SK-N-SH (cell line): ENCODE measurements at regions not wholly inside any gene's neighbourhood (a gene's known extent, or its start where the extent isn't known, plus 50 kb on each side); places are given as distances from the start of the nearest gene placed in this dataset.

ENCODE experiments used
- CTCF ChIA-PET: fragments of 300-600, 350-600 bp; formaldehyde crosslinking; extraction: SDS; loops from one replicate; lab custom pipeline; 2021; lab: Yijun Ruan, JAX
- POLR2A ChIA-PET: fragments of 350-600 bp; sonication (Branson Sonifier 250); formaldehyde crosslinking; extraction: SDS; loops from one replicate; lab custom pipeline; 2020; ENCODE audit warnings: antibody characterized with exemption, inconsistent platforms; lab: Yijun Ruan, JAX
- DNase-seq: peaks from one replicate; pipeline ENCODE4 v3.0.0; 2012
- H2AFZ ChIP-seq: fragments of 200-600 bp; sonication (generic); 2 replicates; pipeline ENCODE4 v1.8.1; 2016; ENCODE audit warnings: antibody characterized with exemption, mild to moderate bottlenecking, low read depth
- H3F3A ChIP-seq: fragments of 200-600 bp; sonication (generic); replicated peaks from 2 replicates; pipeline ENCODE3; 2016; ENCODE audit warnings: antibody characterized with exemption, mild to moderate bottlenecking; ENCODE audit not compliant: insufficient read depth
- H3K27ac ChIP-seq, 2 experiments: fragments of 200-500 bp in 1 of 2; fragments of 200-600 bp in 1 of 2; sonication (Bioruptor generic) in 1 of 2; sonication (generic), shearing (Covaris generic) in 1 of 2; 2 replicates each; pipeline versions ENCODE4 v1.5.1 to v1.6.1; 2014 to 2016; ENCODE audit warnings: low read depth in 2 of 2, inconsistent platforms in 1 of 2, low read length in 1 of 2, mild to moderate bottlenecking in 1 of 2, mixed read lengths in 1 of 2
- H3K27me3 ChIP-seq: fragments of 200-600 bp; sonication (generic), shearing (Covaris generic); 2 replicates; pipeline ENCODE4 v1.6.1; 2016; ENCODE audit warnings: mixed run types; ENCODE audit not compliant: insufficient read depth
- H3K36me3 ChIP-seq, 2 experiments: fragments of 200-500 bp in 1 of 2; fragments of 200-600 bp in 1 of 2; sonication (Bioruptor generic) in 1 of 2; sonication (generic) in 1 of 2; replicated peaks in 1 of 2; 2 replicates each; pipeline versions ENCODE3 to v1.5.1; 2014 to 2016; ENCODE audit warnings: low read length in 1 of 2, mild to moderate bottlenecking in 1 of 2; ENCODE audit not compliant: insufficient read depth in 2 of 2, control insufficient read depth in 1 of 2
- H3K4me1 ChIP-seq, 2 experiments: fragments of 200-500 bp in 1 of 2; fragments of 200-600 bp in 1 of 2; sonication (Bioruptor generic) in 1 of 2; sonication (generic), shearing (Covaris generic) in 1 of 2; 2 replicates each; pipeline versions ENCODE4 v1.5.1 to v1.6.1; 2014 to 2016; ENCODE audit warnings: low read depth in 1 of 2, low read length in 1 of 2, mixed run types in 1 of 2; ENCODE audit not compliant: insufficient read depth in 2 of 2, control insufficient read depth in 1 of 2
- H3K4me2 ChIP-seq: fragments of 200-600 bp; sonication (generic), shearing (Covaris generic); 2 replicates; pipeline ENCODE4 v1.6.1; 2017; ENCODE audit warnings: mixed run types
- H3K4me3 ChIP-seq, 2 experiments: fragments of 200-500 bp in 1 of 2; fragments of 200-600 bp in 1 of 2; sonication (Bioruptor generic) in 1 of 2; sonication (generic), shearing (Covaris generic) in 1 of 2; 2 replicates each; pipeline versions ENCODE4 v1.5.1 to v1.8.1; 2014 to 2016; ENCODE audit warnings: low read depth in 2 of 2, inconsistent platforms in 1 of 2, low read length in 1 of 2, mild to moderate bottlenecking in 1 of 2, mixed read lengths in 1 of 2, moderate library complexity in 1 of 2
- H3K79me2 ChIP-seq: fragments of 200-600 bp; sonication (generic); 2 replicates; pipeline ENCODE4 v1.8.1; 2017; ENCODE audit warnings: mild to moderate bottlenecking; ENCODE audit not compliant: insufficient read depth
- H3K9ac ChIP-seq: fragments of 200-600 bp; sonication (generic); 2 replicates; pipeline ENCODE4 v1.6.1; 2017; ENCODE audit warnings: mixed run types
- H3K9me2 ChIP-seq: fragments of 200-600 bp; sonication (generic); 2 replicates; pipeline ENCODE4 v1.6.1; 2017; ENCODE audit warnings: mixed run types
- H3K9me3 ChIP-seq: fragments of 200-600 bp; sonication (generic); 2 replicates; pipeline ENCODE4 v1.6.1; 2017; ENCODE audit warnings: mixed run types, mild to moderate bottlenecking, moderate library complexity
- H4K20me1 ChIP-seq: fragments of 200-600 bp; sonication (generic); 2 replicates; pipeline ENCODE4 v1.6.1; 2017; ENCODE audit warnings: mild to moderate bottlenecking, mixed run types; ENCODE audit not compliant: insufficient read depth
- CTCF ChIP-seq: fragments of 200-600 bp; sonication (generic); IDR thresholded peaks from 2 replicates; pipeline ENCODE4 v1.6.1; 2017; ENCODE audit warnings: antibody characterized with exemption, mild to moderate bottlenecking, moderate library complexity
- ELF1 ChIP-seq: IDR thresholded peaks from 2 replicates; pipeline ENCODE4 v1.4.0; 2012
- EZH2phosphoT487 ChIP-seq: fragments of 200-600 bp; sonication (generic); IDR thresholded peaks from 2 replicates; pipeline ENCODE4 v1.6.1; 2017; ENCODE audit warnings: low read depth, mixed run types, mild to moderate bottlenecking, antibody characterized with exemption, moderate library complexity, borderline replicate concordance
- FOXM1 ChIP-seq: IDR thresholded peaks from 2 replicates; pipeline ENCODE4 v1.4.0; 2012; ENCODE audit warnings: low read depth, mild to moderate bottlenecking
- GABPA ChIP-seq: IDR thresholded peaks from 2 replicates; pipeline ENCODE4 v1.4.0; 2012; ENCODE audit warnings: low read depth, mild to moderate bottlenecking
- GATA2 ChIP-seq: sonication (generic); formaldehyde crosslinking; IDR thresholded peaks from 2 replicates; pipeline ENCODE4 v1.5.0; 2020; ENCODE audit warnings: mild to moderate bottlenecking, missing genetic modification reagents
- JUND ChIP-seq: IDR thresholded peaks from 2 replicates; pipeline ENCODE4 v1.4.0; 2012
- MAX ChIP-seq: IDR thresholded peaks from 2 replicates; pipeline ENCODE4 v1.4.0; 2012; ENCODE audit warnings: low read depth
- MXI1 ChIP-seq: IDR thresholded peaks from 2 replicates; pipeline ENCODE4 v1.6.1; 2012; ENCODE audit warnings: mild to moderate bottlenecking, low read depth, low read length, improper control_type of control experiment
- NRF1 ChIP-seq: IDR thresholded peaks from 2 replicates; pipeline ENCODE4 v1.6.1; 2012; ENCODE audit warnings: low read depth, mild to moderate bottlenecking, low read length
- PBX3 ChIP-seq: IDR thresholded peaks from 2 replicates; pipeline ENCODE4; 2012
- RCOR1 ChIP-seq: fragments of 150-350 bp; IDR thresholded peaks from 2 replicates; pipeline ENCODE4 v1.6.1; 2017; ENCODE audit warnings: antibody characterized with exemption, low read length
- SIN3A ChIP-seq: IDR thresholded peaks from 2 replicates; pipeline ENCODE4 v1.6.1; 2012; ENCODE audit warnings: low read depth, mild to moderate bottlenecking, low read length, moderate library complexity, borderline replicate concordance
- TCF12 ChIP-seq: IDR thresholded peaks from 2 replicates; pipeline ENCODE4 v1.4.0; 2012
- YY1 ChIP-seq: IDR thresholded peaks from 2 replicates; pipeline ENCODE4 v1.4.0; 2012; ENCODE audit warnings: low read depth, mild to moderate bottlenecking
- WGBS: methylation state at CpG from one replicate; pipeline ENCODE4 v1.1.6; 2017; ENCODE audit warnings: low lambda C conversion rate; 5-methylcytosine and 5-hydroxymethylcytosine counted together

GRCh38 chr9:118038713-118039112 is 334.5 kb downstream of the TLR4 start (continued):
- TF ChIP-seq PBX3 (no peak), SIN3A (no peak), GATA2 (CRISPR knock-in tag) (no peak), ELF1 (no peak), CTCF (no peak), JUND (no peak), GABPA (no peak), NRF1 (no peak)
- TF ChIP-seq, all 33 proteins: peak for 0

- ChIA-PET POLR2A (no interaction called here), CTCF (no interaction called here)
- H3K9me2 ChIP-seq, result no peaks in the 10 kb centered on the region
- no peak overlapping the region for H2AFZ ChIP-seq
- no peaks in the 10 kb centered on the region for H3F3A ChIP-seq
- WGBS, result 19% methylated on average over 2 of the region's 2 CpGs
- H4K20me1 ChIP-seq, result no peaks in the 10 kb centered on the region
- TF ChIP-seq FOXM1 (no peak), RCOR1 (no peak), TCF12 (no peak), MAX (no peak), EZH2phosphoT487 (no peak), YY1 (no peak), GATA2 (CRISPR knock-in tag) (peak; percentile 40; the same call in 1 of the 2 replicates), MXI1 (no peak)
- no peak overlapping the region for H3K4me3 ChIP-seq
- no peak overlapping the region for H3K4me2 ChIP-seq
- H3K36me3 ChIP-seq, result no peaks in the 10 kb centered on the region
- H3K79me2 ChIP-seq, result no peaks in the 10 kb centered on the region
- no peaks in the 10 kb centered on the region for H3K27me3 ChIP-seq
- DNase-seq, result no peak
- H3K9me3 ChIP-seq, result peaks cover 3% of the 10 kb centered on the region; the same call in 1 of the 2 replicates
- H3K4me1 ChIP-seq, result no peaks in the 10 kb centered on the region; a peak in 1 of 4 replicates
- no peak overlapping the region for H3K27ac ChIP-seq
- H3K9ac ChIP-seq, result no peak overlapping the region
Measured at GRCh38 chr9:118058227-118058626, 354.0 kb downstream of the TLR4 start.
